ENCODE measurements at regions not wholly inside any gene's neighbourhood (a gene's known extent, or its start where the extent isn't known, plus 50 kb on each side); places are given as distances from the start of the nearest gene placed in this dataset.
A peak's percentile ranks its signal among the peaks of the same experiment; 100 is the strongest.

GRCh38 chr2:75277111-75277510 lies 77.8 kb upstream of the TACR1 start:
- Histone ChIP-seq H3K79me2 (ENCODE audit: insufficient read depth, low read length) (no peaks in the 10 kb centered on the region), H3K4me3 (ENCODE audit: insufficient read depth, low read length) (peak overlapping the region; percentile 57), H4K20me1 (ENCODE audit: insufficient read depth, low read length) (no peaks in the 10 kb centered on the region), H3K4me1 (ENCODE audit: insufficient read depth, low read length) (peaks cover 21% of the 10 kb centered on the region), H2AFZ (ENCODE audit: low read length) (no peak overlapping the region), H3K36me3 (ENCODE audit: insufficient read depth, low read length) (no peaks in the 10 kb centered on the region), H3K27me3 (ENCODE audit: insufficient read depth, low read length) (no peaks in the 10 kb centered on the region), H3K27ac (ENCODE audit: low read depth, low read length) (peak overlapping the region; percentile 66), H3K4me2 (ENCODE audit: insufficient read depth, low read length) (peak overlapping the region; percentile 87), H3K9me3 (ENCODE audit: low read depth, low read length) (no peaks in the 10 kb centered on the region)
- TF ChIP-seq CTCF (IDR thresholded peaks at IDR 0.05; ENCODE audit: extremely low read depth, low read depth, low read length), result no peak
- DNase-seq (ENCODE audit: insufficient read length, low spot score, missing footprints), result no peak

- Histone ChIP-seq H4K20me1 (ENCODE audit: insufficient read depth, low read length) (no peaks in the 10 kb centered on the region), H3K36me3 (ENCODE audit: insufficient read depth, low read length) (no peaks in the 10 kb centered on the region), H3K4me3 (ENCODE audit: insufficient read depth, low read length) (peak overlapping the region; percentile 57), H2AFZ (ENCODE audit: low read length) (peak overlapping the region; percentile 63), H3K27ac (ENCODE audit: low read depth, low read length) (peak overlapping the region; percentile 66), H3K4me1 (ENCODE audit: insufficient read depth, low read length) (peaks cover 21% of the 10 kb centered on the region), H3K4me2 (ENCODE audit: insufficient read depth, low read length) (peak overlapping the region; percentile 87), H3K27me3 (ENCODE audit: insufficient read depth, low read length) (no peaks in the 10 kb centered on the region), H3K9me3 (ENCODE audit: low read depth, low read length) (no peaks in the 10 kb centered on the region), H3K79me2 (ENCODE audit: insufficient read depth, low read length) (no peaks in the 10 kb centered on the region)
- DNase-seq (ENCODE audit: insufficient read length, low spot score, missing footprints), result peak; percentile 58
- TF ChIP-seq CTCF (IDR thresholded peaks at IDR 0.05; ENCODE audit: extremely low read depth, low read depth, low read length), result no peak
Observed at GRCh38 chr2:75276093-75277029, 77.0 kb upstream of the TACR1 start.

- H3K4me2 ChIP-seq (ENCODE audit: insufficient read depth, low read length), result no peak overlapping the region
- TF ChIP-seq CTCF (IDR thresholded peaks at IDR 0.05; ENCODE audit: extremely low read depth, low read depth, low read length), result no peak
- no peaks in the 10 kb centered on the region for H3K79me2 ChIP-seq (ENCODE audit: insufficient read depth, low read length)
- no peak overlapping the region for H3K4me3 ChIP-seq (ENCODE audit: insufficient read depth, low read length)
- no peak overlapping the region for H3K27ac ChIP-seq (ENCODE audit: low read depth, low read length)
- H4K20me1 ChIP-seq (ENCODE audit: insufficient read depth, low read length), result no peaks in the 10 kb centered on the region
- no peaks in the 10 kb centered on the region for H3K27me3 ChIP-seq (ENCODE audit: insufficient read depth, low read length)
- peaks cover 21% of the 10 kb centered on the region for H3K4me1 ChIP-seq (ENCODE audit: insufficient read depth, low read length)
- H3K9me3 ChIP-seq (ENCODE audit: low read depth, low read length), result no peaks in the 10 kb centered on the region
- no peak for DNase-seq (ENCODE audit: insufficient read length, low spot score, missing footprints)
- H2AFZ ChIP-seq (ENCODE audit: low read length), result no peak overlapping the region
- H3K36me3 ChIP-seq (ENCODE audit: insufficient read depth, low read length), result no peaks in the 10 kb centered on the region
Observed at GRCh38 chr2:75274936-75275335, 75.6 kb upstream of the TACR1 start.

- Histone ChIP-seq H3K27me3 (ENCODE audit: insufficient read depth, low read length) (no peaks in the 10 kb centered on the region), H3K36me3 (ENCODE audit: insufficient read depth, low read length) (no peaks in the 10 kb centered on the region), H3K9me3 (ENCODE audit: low read depth, low read length) (no peaks in the 10 kb centered on the region), H3K27ac (ENCODE audit: low read depth, low read length) (no peak overlapping the region), H4K20me1 (ENCODE audit: insufficient read depth, low read length) (no peaks in the 10 kb centered on the region), H3K4me1 (ENCODE audit: insufficient read depth, low read length) (no peaks in the 10 kb centered on the region), H3K4me2 (ENCODE audit: insufficient read depth, low read length) (no peak overlapping the region), H2AFZ (ENCODE audit: low read length) (no peak overlapping the region), H3K79me2 (ENCODE audit: insufficient read depth, low read length) (no peaks in the 10 kb centered on the region), H3K4me3 (ENCODE audit: insufficient read depth, low read length) (no peak overlapping the region)
- no peak for TF ChIP-seq CTCF (IDR thresholded peaks at IDR 0.05; ENCODE audit: extremely low read depth, low read depth, low read length)
- no peak for DNase-seq (ENCODE audit: insufficient read length, low spot score, missing footprints)
Observed at GRCh38 chr2:75268112-75268511, 68.8 kb upstream of the TACR1 start.
